ENCODE measurements at regions not wholly inside any gene's neighbourhood (a gene's known extent, or its start where the extent isn't known, plus 50 kb on each side); places are given as distances from the start of the nearest gene placed in this dataset.

DNA sequence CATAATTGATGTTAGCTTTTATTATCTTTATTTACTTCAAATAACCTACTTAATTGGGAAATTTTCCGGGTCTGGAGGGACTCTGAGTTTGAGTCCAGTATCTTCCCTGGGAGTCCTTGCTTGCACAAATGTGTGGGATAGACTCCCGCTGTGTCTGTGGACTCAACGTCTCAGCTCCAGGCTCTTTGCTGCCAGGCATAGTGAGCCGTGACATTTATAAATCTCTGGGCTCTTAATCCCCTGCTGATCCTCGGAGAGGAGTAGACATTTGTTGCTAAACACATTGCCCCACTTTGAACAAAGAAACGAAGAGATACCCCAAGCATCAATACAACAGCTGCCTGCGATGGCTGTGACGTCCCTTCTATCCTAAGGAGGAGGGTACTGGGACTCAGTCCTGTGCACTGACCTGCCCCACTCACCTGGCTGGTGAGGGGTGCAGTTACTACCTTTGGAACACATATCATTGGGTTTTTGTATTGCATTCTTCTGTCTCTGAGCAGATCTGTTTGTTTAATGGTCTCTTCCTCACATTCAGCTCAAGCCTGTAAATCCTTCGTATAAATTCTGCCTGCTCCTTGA is 316.9 kb downstream of the HAPSTR1 start:
- TF ChIP-seq, protein P1, sequence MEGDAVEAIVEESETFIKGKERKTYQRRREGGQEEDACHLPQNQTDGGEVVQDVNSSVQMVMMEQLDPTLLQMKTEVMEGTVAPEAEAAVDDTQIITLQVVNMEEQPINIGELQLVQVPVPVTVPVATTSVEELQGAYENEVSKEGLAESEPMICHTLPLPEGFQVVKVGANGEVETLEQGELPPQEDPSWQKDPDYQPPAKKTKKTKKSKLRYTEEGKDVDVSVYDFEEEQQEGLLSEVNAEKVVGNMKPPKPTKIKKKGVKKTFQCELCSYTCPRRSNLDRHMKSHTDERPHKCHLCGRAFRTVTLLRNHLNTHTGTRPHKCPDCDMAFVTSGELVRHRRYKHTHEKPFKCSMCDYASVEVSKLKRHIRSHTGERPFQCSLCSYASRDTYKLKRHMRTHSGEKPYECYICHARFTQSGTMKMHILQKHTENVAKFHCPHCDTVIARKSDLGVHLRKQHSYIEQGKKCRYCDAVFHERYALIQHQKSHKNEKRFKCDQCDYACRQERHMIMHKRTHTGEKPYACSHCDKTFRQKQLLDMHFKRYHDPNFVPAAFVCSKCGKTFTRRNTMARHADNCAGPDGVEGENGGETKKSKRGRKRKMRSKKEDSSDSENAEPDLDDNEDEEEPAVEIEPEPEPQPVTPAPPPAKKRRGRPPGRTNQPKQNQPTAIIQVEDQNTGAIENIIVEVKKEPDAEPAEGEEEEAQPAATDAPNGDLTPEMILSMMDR (IDR thresholded peaks at IDR 0.05; ENCODE audit: insufficient read depth, low read depth, low read length) = no peak
- TF ChIP-seq EZH2 (IDR thresholded peaks at IDR 0.05; ENCODE audit: insufficient read depth, low read length) = no peak
